Lower leg skin (tissue), 3 donors: ENCODE measurements at regions not wholly inside any gene's neighbourhood (a gene's known extent, or its start where the extent isn't known, plus 50 kb on each side); places are given as distances from the start of the nearest gene placed in this dataset.

Source experiments
- CTCF ChIP-seq, 3 donors: fragments of 450-650 bp; IDR thresholded peaks; one replicate each; pipeline ENCODE4 v1.5.1; 2016; ENCODE audit warnings: antibody characterized with exemption in 3 of 3, mild to moderate bottlenecking in 3 of 3, moderate library complexity in 2 of 3
- POLR2A ChIP-seq, 2 donors: fragments of 450-650 bp; IDR thresholded peaks; one replicate each; pipeline ENCODE4 v1.6.1; 2016 to 2017; ENCODE audit warnings: antibody characterized with exemption in 2 of 2, mild to moderate bottlenecking in 1 of 2, moderate library complexity in 1 of 2

- TF ChIP-seq POLR2A (IDR thresholded peaks at IDR 0.05) = no peak
- no peak for TF ChIP-seq CTCF (IDR thresholded peaks at IDR 0.05)
Measured at GRCh38 chr12:132403636-132404434, 74.4 kb upstream of the GALNT9 start.
